Left renal cortex interstitium (tissue), 4 donors: ENCODE measurements at regions not wholly inside any gene's neighbourhood (a gene's known extent, or its start where the extent isn't known, plus 50 kb on each side); places are given as distances from the start of the nearest gene placed in this dataset.
"Not testable (repeated sequence)": the region's sequence is repeated elsewhere in the genome, so short reads cannot be mapped to it uniquely, and the experiment has no call there.

Experiments used
- DNase-seq, 4 donors: peaks; one replicate each; pipeline ENCODE4 v3.0.0-alpha.2; 2013; ENCODE audit warnings: low read depth in 4 of 4, low spot score in 2 of 4, missing footprints in 1 of 4

DNA sequence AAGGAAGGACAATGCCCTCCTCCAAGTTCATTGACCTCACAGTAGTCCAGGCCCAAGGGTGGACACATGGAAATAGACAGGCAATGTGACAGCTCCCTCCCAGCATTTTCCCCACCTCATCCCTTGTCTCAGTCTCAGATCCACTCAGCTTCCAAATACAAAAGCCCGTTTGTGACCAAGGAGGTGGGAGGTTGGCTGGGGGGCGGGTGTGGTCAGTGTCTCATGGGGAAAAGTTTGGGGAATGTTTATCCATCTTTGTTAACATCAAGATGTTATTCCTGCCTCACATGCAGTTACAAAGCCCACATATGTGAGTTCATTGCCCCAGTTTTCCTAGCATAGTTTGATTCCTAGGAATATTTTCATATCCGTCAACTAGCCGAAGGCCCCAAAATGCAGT, 338.5 kb upstream of the PPP2R3A start:
- DNase-seq, result no peak

DNA sequence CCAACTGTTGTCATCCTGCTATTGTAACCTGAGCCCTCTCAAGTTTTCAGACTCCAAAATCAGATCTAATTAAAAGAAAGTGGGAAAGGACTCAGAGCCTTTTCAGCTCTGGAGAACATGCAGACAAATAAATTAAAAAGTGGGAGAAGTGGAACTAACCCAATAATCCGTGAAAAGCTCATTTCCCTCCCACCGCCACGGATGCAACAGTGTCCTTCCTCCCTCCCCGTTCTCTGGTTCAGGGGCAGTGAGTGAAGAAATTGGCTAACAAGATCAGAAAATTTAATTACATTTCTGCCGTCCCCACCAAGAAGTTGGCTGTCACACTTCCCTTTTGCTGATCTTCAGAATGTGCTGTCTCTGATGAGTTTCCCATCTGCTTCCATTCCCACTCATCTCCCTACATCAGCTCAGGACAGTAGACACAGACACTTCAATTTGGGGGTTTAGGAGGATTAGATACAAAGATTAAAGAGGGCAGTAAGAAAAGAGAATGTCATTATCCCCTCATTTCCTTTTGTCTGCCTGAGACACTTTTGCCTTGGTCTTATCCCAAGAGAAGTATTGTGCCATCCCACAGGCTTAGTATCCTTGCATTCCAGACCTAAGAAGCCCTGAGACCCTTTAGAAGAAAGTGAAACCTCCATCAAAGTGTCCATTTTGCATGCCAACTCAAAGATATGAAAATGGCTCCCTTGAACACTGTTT, 335.7 kb upstream of the PPP2R3A start:
- no peak for DNase-seq

DNA sequence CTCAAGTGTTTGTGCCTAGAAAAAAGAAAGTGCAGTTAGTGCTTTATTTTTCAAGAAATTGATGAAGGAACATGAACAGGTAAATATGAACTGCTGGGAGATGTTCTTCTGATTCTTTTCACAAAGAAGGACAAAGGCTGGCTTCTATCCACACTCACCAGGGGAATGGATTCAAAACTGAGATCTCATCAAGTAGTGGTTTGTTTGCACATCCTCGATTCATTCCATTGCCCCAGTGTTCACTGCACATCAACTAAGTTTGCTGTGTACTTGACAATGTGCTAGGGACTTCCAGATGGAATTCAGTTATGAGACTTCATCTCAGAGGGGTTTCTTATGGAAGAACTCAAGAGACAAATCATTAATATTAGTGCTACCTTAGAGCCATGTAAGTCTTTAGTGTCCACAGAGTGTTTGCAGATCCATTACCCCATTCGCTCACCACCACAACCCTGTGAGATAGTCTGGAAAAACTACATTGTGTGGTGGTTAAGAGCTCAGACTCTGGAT, 332.9 kb upstream of the PPP2R3A start:
- no peak for DNase-seq

DNA sequence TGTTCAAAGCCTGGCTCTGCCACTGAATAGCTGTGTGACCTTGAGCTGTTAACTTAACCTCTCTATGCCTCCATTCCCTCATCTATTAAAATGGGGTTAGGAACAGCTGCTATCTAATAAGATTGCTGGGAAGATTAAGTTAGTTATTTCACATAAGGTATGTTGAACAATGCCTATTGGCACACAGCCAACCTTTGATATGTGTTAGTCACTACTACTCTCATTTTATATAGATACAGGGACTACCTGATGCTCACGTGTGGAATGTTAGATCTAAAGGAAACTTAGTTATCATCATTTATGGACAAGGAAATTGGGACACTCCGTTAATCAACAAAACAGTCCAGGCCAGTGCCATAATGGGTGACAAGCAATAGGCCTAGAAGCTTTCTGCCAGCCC, 332.4 kb upstream of the PPP2R3A start:
- no peak for DNase-seq

DNA sequence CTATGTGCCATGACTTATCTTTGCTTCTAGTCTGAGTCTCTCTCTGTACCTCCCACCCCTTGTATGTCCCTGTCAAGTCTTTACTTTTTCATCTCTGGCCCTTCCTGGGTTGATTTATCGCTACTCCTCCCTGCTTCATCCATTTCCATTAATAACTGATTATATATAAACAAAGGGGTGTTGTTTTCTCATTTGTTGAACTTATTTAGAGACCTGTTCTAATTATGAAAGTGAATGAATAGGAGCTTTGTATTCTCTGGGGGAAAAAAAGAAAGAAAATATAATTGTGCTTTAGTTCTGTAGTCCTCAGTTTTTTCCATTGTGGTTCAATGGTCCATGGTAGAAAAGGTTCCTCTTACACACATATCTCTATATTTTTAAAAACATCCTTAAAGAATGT, 328.9 kb upstream of the PPP2R3A start:
- DNase-seq, result no peak

DNA sequence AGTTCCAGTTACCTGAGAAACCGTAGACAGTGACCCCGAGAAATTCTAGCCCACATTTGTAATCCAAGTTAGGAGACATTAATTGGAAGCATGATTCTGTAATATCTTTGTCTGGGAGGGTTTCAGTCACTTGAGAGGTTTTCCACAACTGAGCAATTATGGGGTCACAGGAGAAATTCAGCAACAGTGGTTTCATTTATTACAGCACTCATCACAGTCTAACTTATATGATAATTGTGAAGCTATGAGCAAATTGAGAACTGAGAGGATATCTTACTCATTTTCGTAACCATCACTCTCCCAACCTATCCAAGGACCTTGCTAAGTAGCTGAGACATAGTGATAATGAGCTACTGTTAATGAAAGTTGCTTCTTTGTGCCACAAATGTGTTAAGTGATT, 328.5 kb upstream of the PPP2R3A start:
- DNase-seq, result no peak

DNA sequence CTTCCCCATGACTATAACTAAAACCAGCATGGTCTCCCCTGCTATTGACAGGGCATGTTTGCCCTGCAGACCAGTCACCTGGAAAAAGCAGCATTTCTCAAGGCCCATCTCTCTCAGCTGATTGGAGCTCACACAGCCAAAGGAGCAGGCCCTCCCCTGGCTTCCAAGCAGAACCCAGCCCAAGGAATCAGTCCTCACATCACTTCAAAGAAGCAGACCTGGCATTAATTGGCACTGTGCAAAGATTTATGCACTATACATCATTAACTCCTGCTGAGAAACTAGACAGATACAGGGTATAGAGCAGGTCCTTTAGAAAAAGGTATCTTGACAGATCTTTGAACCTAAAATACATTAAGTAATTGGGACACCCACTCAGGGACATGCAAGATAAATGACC, 323.8 kb upstream of the PPP2R3A start:
- DNase-seq, result no peak

DNA sequence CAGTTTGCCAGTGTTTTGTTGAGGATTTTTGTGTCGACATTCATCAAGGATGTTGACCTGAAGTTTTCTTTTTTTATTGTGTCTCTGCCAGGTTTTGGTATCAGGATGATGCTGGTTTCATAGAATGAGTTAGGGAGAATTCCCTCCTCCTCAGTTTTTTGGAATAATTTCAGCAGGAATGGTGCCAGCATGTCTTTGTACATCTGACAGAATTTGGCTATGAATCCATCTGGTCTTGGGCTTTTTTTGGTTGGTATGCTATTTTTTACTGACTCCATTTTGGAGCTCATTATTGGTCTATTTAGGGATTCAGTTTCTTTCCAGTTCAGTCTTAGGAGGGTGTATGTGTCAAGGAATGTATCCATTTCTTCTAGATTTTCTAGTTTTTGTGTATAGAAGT, 320.0 kb upstream of the PPP2R3A start:
- DNase-seq, result no peak

DNA sequence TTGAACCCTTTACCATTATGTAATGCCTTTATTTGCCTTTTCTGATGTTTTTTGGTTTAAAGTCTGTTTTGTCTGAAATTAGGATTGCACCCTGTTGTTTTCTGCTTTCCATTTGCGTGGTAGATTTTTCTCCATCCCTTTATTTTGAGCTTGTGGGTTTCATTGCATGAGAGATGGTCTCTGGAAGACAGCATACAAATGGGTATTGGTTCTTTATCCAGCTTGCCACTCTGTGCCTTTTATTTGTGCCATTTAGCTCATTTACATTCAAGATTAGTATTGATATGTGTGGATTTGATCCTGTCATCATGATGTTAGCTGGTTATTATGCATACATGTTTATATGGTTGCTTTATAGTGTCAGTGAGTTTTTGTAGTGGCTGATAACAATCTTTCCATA, 318.7 kb upstream of the PPP2R3A start:
- DNase-seq, result no peak

DNA sequence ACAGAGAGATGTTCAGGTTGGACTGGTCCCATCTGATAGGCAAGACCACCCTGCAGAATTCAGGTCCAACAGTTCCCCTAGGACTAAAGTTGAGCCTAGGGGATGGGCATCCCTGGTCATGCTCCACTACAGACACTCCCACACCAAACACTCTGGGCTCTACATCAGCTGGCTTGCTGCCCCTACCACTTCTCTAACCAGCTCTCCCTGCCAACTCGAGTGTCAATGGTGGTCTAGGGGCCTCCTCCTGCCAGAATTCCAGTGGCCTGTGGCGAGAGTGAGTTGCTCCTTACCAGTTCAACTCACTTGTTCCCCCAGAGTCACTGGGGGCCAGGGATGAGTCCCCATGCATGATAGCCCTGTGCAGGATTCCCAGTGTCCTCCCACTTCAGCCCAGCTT, 316.2 kb upstream of the PPP2R3A start:
- DNase-seq, result no peak

DNA sequence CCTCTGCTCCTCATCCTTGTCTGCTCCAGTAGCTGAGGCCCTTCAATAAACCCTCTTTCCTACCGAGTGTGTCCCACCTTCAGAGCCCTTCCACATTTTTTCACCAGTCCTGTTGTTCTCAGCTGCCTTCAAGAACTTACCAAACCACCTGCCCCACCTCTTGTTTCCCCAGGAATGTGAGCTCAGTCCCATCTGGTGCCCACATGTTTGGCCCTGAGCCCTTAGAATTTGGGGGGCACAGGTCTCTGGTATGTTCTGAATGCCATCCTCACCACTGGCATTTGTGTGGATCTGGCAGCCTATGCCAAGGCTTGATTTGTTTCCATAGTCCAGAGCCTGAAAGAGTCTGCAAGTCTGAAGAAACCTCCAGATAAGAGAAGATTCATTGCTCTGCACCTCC, 315.2 kb upstream of the PPP2R3A start:
- no peak for DNase-seq

DNA sequence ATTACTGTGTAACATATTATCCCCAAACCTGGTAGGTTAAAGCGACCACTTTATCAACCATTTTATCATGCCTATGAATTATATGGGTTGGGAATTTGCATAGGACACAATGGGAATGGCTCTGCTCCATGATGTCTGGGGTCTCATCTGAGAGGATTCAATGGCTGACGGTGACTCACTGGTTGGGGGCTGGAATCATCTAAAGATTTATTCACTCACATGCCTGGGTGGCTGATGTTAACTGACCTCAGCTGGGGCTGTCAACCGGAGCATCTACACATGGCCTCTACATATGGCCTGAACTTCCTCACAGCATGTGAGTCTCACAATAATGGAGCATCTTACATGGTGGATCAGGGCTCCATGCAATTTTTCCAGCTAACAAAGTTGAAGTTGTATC, 313.1 kb upstream of the PPP2R3A start:
- DNase-seq, result no peak

DNA sequence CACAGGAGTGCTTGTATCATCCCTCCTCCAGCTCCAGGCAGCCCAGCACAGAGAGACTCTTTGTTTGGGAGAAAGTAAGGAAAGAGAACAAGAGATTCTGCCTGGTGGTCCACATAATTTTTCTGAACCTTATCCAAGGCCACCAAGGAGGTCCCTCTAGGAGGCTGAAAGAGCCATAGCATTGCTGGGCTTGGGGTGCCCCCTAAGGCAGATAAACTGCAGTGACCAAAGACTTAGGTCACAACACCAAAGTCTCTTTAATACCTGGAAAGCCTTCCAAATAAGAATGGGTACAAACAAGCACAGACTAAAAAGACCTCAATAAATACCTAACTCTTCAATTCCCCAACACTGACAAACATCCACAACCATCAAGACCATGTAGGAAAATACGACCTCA, 310.2 kb upstream of the PPP2R3A start:
- no peak for DNase-seq

DNA sequence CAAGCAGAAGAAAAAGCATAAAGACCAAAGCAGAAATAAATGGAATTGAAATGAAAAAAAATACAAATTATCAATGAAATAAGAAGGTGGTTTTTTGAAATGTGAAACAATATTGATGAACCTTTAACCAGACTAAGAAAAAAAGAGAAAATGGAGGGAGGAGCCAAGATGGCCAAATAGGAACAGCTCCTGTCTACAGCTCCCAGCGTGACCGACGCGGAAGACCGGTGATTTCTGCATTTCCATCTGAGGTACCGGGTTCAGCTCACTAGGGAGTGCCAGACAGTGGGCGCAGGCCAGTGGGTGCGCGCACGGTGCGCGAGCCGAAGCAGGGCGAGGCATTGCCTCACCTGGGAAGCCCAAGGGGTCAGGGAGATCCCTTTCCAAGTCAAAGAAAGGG, 307.1 kb upstream of the PPP2R3A start:
- DNase-seq, result not testable (repeated sequence)

DNA sequence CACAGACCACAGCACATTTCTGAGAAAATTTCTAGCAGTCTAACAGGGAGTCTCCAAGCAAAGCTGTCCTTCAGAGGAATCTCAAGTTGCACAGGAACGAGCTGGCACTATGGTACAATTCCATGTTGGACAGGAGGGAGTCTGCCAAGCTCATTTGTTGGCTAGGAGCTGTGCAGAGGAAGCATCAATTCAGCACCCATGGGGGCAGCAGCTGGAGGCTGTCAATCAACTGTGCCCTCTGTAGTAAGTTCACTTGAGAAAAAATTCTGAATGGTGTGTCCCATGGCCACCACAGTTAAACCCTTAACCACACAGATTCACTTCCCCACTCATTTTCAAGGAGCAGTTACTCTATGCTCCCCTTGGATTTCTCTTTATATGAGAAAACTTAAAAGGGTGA, 298.5 kb upstream of the PPP2R3A start:
- no peak for DNase-seq

DNA sequence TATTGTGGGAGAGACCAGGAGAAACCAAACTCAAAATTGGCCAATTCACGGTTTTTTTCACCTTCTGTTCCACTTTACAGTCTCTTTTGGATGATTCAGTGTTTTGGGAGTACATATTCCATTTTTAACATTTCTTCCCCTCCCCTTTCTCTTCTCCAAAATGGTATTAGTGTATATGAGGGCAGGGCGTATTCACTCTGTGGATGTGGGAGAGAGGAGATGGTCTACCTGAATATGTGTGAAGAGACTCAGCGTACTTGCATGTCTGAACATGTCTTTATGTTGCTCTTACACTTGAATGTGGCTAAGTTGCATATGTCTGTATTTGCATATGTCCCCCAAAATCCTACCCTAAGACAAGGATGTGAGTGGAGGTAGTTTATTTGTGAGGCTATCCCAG, 291.0 kb upstream of the PPP2R3A start:
- DNase-seq, result no peak

DNA sequence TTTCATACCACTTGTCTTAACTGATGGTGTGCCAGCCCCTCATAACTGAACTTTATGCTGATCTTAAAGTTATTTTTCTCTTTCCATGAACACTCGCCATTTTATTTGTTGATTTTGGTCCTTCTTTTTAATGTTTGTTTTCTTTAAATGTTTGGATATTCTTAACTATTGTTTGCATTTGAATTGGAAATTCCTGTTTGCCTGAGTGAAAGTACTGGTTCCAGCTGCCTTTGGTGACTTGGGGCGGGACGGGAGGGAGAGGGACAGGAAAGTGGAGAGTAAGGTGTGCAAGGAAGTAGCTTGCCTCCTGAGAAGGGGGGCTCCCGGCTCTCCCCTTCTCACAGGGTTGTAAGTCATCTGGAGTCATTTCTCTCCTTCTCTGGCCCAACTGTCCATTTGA, 287.1 kb upstream of the PPP2R3A start:
- DNase-seq, result no peak

DNA sequence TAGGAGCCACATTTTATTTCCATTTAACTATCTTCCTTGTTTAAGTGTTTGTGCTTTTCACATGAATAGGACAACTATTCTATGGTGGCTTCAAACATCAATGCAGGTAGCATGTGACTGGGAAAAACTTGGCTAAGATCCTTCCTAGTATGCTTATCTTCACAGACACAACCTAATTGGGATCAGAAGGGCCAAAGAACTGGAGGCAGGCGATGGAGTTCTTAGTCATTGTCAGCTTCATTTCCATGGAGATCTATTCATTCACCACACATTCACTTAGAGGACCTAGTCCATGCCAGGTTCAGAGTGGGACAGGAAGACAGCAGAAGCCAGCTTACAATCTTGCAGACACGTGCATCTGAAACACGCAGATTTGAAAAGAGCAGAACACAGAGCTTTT, 277.5 kb upstream of the PPP2R3A start:
- DNase-seq, result no peak

DNA sequence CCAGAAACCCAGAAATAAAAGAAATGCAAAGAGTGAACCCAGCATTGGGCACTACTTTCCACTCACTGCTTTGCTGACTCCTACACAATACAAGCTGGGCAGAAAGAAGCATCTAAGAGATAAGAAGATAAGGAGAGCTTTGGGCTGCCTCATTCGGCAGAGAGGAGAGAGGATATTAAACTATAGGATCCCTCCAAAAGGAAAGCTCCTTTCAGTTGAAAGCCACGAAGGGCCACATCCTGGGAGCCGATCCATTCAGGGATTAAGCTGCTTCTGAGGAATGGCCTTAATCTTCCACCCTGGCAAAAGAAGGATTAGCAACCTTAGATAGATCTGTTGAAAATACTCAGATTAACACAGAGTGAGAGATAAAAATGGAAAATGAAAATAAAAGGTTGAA, 274.9 kb upstream of the PPP2R3A start:
- no peak for DNase-seq

DNA sequence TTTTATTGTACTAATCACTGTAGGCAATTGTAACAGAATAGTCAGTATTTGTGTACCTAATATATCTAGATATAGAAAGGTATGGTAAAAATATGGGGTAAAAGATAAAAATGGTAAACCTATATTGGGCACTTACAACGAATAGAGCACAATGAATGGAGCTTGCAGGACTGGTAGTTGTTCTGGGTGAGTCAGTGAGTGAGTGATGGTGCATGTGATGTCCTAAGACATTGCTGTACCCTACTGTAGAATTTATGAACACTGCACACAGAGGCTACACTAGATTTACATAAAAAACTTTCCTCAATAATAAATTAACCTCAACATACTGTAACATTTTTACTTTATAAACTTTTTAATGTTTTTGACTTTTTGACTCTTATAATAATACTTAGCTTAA, 274.3 kb upstream of the PPP2R3A start:
- no peak for DNase-seq

DNA sequence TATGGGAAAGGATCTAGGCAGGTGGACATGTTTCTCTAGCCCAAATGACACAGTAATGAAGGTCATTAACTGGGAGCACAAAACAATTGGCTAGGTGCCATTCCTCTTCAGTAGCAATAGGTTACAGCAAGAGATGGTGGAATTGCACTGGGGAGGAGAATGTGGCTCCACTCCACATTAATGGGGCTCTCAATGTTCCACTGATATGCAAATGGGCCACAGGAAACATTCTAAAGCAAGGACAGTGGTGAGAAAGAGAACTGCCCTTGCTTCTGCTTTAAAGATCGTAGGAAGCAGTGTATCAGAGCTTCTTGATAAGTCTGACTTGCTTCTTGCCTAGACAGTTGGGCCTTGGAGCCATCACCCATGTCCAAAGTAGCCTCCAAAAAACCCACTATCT, 271.4 kb upstream of the PPP2R3A start:
- no peak for DNase-seq

DNA sequence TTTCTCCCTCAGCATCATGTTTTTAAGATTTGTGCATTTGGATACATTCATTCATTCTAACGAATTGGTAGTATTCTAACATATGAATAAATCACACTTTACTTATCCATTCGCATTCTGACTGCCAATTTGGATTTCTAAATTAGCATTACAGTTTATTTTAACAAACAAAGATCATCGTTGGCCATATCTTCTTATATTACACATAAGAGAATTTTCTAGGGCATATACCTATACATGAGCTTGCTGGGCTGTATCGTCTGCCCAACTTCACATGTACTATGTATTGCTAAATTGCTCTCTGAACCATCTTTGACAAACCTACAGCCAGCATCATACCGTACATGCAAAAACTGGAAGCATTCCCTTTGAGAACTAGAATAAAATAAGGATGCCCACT, 265.8 kb upstream of the PPP2R3A start:
- DNase-seq, result no peak

DNA sequence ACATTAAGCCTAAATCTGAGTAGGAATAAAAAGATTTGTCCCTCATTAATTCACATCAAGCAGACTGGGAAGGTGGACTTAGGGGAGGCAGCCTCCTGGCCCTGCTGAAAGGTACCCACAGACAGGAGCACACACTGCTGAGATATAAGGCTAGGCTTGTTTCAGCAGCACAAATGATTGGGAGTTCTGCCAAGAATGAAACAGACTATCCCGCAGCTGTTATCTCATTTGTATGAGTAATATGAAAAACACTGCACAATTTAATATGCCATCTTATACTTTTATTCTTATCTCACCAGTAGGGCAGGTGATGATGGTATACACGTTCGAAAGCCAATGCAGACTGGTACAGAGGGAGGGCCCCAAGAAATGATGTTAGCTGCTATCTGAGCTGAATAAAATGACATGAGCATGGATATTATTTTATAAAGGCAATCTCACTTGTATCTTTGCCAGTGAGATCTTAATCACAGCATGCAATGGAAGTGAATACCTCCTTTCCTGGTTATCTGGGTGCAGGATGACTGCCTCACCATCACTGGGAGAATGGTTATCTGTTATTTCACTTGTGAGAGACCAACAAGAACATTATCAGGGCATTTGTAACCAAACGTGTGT, 258.7 kb upstream of the PPP2R3A start:
- DNase-seq, result no peak
